Adrenal gland (tissue), 5 donors: ENCODE measurements at regions not wholly inside any gene's neighbourhood (a gene's known extent, or its start where the extent isn't known, plus 50 kb on each side); places are given as distances from the start of the nearest gene placed in this dataset.

ENCODE experiments used
- POLR2A ChIP-seq, 2 donors: fragments of 450-650 bp; IDR thresholded peaks; one replicate each; pipeline ENCODE4 v1.6.1; 2017; ENCODE audit warnings: antibody characterized with exemption in 2 of 2, mild to moderate bottlenecking in 2 of 2, moderate library complexity in 1 of 2
- TF ChIP-seq, protein P1 (sequence below), 6 experiments: fragments of 450-650 bp in 4 of 6; fragments of 200-600 bp in 2 of 6; sonication (generic) in 1 of 6; IDR thresholded peaks; 1 replicate in 5 of 6; 2 replicates in 1 of 6; pipeline versions ENCODE4 v1.5.1 to v1.8.0; 2016 to 2021; ENCODE audit warnings: antibody characterized with exemption in 6 of 6, mild to moderate bottlenecking in 2 of 6, moderate library complexity in 1 of 6
- donor health status: DM: no; HTN: no; CAD: no.

DNA sequence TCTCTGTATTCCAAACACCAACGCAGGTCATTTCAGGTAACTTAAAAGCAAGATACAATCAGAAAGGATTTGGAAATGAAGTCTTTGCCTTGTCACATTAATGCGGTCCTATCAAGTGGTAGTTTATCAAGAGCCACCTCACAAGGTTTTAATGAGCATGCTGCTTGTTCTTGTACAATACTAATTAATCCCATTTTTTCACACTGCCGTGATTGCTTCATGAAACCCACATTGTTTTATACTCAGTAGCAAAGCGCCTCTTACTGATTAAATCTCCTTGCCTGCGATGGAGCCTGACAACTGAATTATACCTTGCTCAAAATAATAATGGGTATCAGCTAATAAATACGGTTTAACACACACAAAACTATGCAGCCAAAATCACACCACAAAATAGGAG lies 234.1 kb upstream of the TSHZ2 start:
- TF ChIP-seq POLR2A (IDR thresholded peaks at IDR 0.05): no peak
- TF ChIP-seq, protein P1, sequence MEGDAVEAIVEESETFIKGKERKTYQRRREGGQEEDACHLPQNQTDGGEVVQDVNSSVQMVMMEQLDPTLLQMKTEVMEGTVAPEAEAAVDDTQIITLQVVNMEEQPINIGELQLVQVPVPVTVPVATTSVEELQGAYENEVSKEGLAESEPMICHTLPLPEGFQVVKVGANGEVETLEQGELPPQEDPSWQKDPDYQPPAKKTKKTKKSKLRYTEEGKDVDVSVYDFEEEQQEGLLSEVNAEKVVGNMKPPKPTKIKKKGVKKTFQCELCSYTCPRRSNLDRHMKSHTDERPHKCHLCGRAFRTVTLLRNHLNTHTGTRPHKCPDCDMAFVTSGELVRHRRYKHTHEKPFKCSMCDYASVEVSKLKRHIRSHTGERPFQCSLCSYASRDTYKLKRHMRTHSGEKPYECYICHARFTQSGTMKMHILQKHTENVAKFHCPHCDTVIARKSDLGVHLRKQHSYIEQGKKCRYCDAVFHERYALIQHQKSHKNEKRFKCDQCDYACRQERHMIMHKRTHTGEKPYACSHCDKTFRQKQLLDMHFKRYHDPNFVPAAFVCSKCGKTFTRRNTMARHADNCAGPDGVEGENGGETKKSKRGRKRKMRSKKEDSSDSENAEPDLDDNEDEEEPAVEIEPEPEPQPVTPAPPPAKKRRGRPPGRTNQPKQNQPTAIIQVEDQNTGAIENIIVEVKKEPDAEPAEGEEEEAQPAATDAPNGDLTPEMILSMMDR (IDR thresholded peaks at IDR 0.05): no peak
